ENCODE measurements at regions not wholly inside any gene's neighbourhood (a gene's known extent, or its start where the extent isn't known, plus 50 kb on each side); places are given as distances from the start of the nearest gene placed in this dataset.

- intact Hi-C loops (cut with micrococcal nuclease) = no loop called here
- Mint-ChIP-seq H3K27me3 (peaks cover 14% of the 10 kb centered on the region), H3K4me3 (no peak overlapping the region), H3K36me3 (ENCODE audit: low read depth) (no peaks in the 10 kb centered on the region), H3K27ac (no peak overlapping the region), H3K4me1 (no peaks in the 10 kb centered on the region), H3K9me3 (no peaks in the 10 kb centered on the region)
- ChIA-PET POLR2A (no interaction called here), CTCF (no interaction called here)
- TF ChIP-seq CTCF (IDR thresholded peaks at IDR 0.05) = no peak
- no peak for ATAC-seq (ENCODE audit: low read depth)
- DNase-seq = no peak
Observed at GRCh38 chr12:22115711-22116110, 69.7 kb downstream of the CMAS start.

GRCh38 chr12:22116376-22116775, 70.4 kb downstream of the CMAS start:
- intact Hi-C loops (cut with micrococcal nuclease) = no loop called here
- no peak overlapping the region for H3K27ac Mint-ChIP-seq
- H3K4me1 Mint-ChIP-seq = no peaks in the 10 kb centered on the region
- no peak for ATAC-seq (ENCODE audit: low read depth)
- ChIA-PET CTCF (no interaction called here), POLR2A (no interaction called here)
- no peak for DNase-seq
- peaks cover 14% of the 10 kb centered on the region for H3K27me3 Mint-ChIP-seq
- no peaks in the 10 kb centered on the region for H3K36me3 Mint-ChIP-seq (ENCODE audit: low read depth)
- H3K9me3 Mint-ChIP-seq = no peaks in the 10 kb centered on the region
- no peak for TF ChIP-seq CTCF (IDR thresholded peaks at IDR 0.05)
- H3K4me3 Mint-ChIP-seq = no peak overlapping the region

- CTCF ChIA-PET = no interaction called here
- no peak overlapping the region for H3K27ac Mint-ChIP-seq
- no peaks in the 10 kb centered on the region for H3K4me1 Mint-ChIP-seq
- no peak for TF ChIP-seq CTCF (IDR thresholded peaks at IDR 0.05)
- POLR2A ChIA-PET = no interaction called here
- peaks cover 14% of the 10 kb centered on the region for H3K27me3 Mint-ChIP-seq
- ATAC-seq (ENCODE audit: low read depth) (no peak), DNase-seq (no peak)
- H3K9me3 Mint-ChIP-seq = no peaks in the 10 kb centered on the region
- no peak overlapping the region for H3K4me3 Mint-ChIP-seq
- intact Hi-C loops (cut with micrococcal nuclease) = no loop called here
- no peaks in the 10 kb centered on the region for H3K36me3 Mint-ChIP-seq (ENCODE audit: low read depth)
Observed at GRCh38 chr12:22117563-22118237, 71.7 kb downstream of the CMAS start.

- no peaks in the 10 kb centered on the region for H3K9me3 Mint-ChIP-seq
- no peaks in the 10 kb centered on the region for H3K4me1 Mint-ChIP-seq
- intact Hi-C loops (cut with micrococcal nuclease) = no loop called here
- ChIA-PET POLR2A (no interaction called here), CTCF (no interaction called here)
- no peaks in the 10 kb centered on the region for H3K36me3 Mint-ChIP-seq (ENCODE audit: low read depth)
- TF ChIP-seq CTCF (IDR thresholded peaks at IDR 0.05) = no peak
- DNase-seq (no peak), ATAC-seq (ENCODE audit: low read depth) (no peak)
- H3K27me3 Mint-ChIP-seq = peaks cover 14% of the 10 kb centered on the region
- no peak overlapping the region for H3K27ac Mint-ChIP-seq
- H3K4me3 Mint-ChIP-seq = no peak overlapping the region
Observed at GRCh38 chr12:22118238-22118790, 72.3 kb downstream of the CMAS start.

GRCh38 chr12:22121224-22121623, 75.2 kb downstream of the CMAS start:
- no peak for TF ChIP-seq CTCF (IDR thresholded peaks at IDR 0.05)

More at GRCh38 chr12:22121224-22121623, 75.2 kb downstream of the CMAS start:
- H3K9me3 Mint-ChIP-seq = peaks cover 6% of the 10 kb centered on the region
- no peak for ATAC-seq (ENCODE audit: low read depth)
- intact Hi-C loops (cut with micrococcal nuclease) = no loop called here
- no peak overlapping the region for H3K4me3 Mint-ChIP-seq
- no peak overlapping the region for H3K27ac Mint-ChIP-seq
- ChIA-PET CTCF (interaction anchor here (1.0 to 1.1 kb wide), 2 partner anchors 9 to 322 kb away, joined by 3 read pairs; no protein-coding TSS in a partner anchor), POLR2A (interaction anchor here (0.5 kb wide), 1 partner anchor 45 kb away, joined by 3 read pairs; no protein-coding TSS in a partner anchor)
- H3K27me3 Mint-ChIP-seq = peaks cover 4% of the 10 kb centered on the region
- no peak for DNase-seq
- H3K36me3 Mint-ChIP-seq (ENCODE audit: low read depth) = no peaks in the 10 kb centered on the region
- H3K4me1 Mint-ChIP-seq = no peaks in the 10 kb centered on the region
